PC-9 (cell line): ENCODE measurements at regions not wholly inside any gene's neighbourhood (a gene's known extent, or its start where the extent isn't known, plus 50 kb on each side); places are given as distances from the start of the nearest gene placed in this dataset.

Experiments
- CTCF ChIP-seq: fragments of 200-600 bp; sonication (generic); conservative IDR thresholded peaks from 2 replicates; pipeline ENCODE4 v1.6.1; 2017; ENCODE audit warnings: mixed run types, antibody characterized with exemption, mild to moderate bottlenecking, moderate library complexity
- EZH2 ChIP-seq: fragments of 200-600 bp; sonication (generic); IDR thresholded peaks from 2 replicates; pipeline ENCODE4 v1.8.0; 2017; ENCODE audit warnings: antibody characterized with exemption, low read depth

- TF ChIP-seq CTCF, result no peak
- no peak for TF ChIP-seq EZH2
Observed at GRCh38 chr16:77496934-77497333, 62.1 kb upstream of the ADAMTS18 start.
